Activated CD4-positive, CD25-positive, alpha-beta regulatory T cell (primary cell): ENCODE measurements at regions not wholly inside any gene's neighbourhood (a gene's known extent, or its start where the extent isn't known, plus 50 kb on each side); places are given as distances from the start of the nearest gene placed in this dataset.
"Not testable (repeated sequence)": the region's sequence is repeated elsewhere in the genome, so short reads cannot be mapped to it uniquely, and the experiment has no call there.

ENCODE experiments used
- DNase-seq, 4 experiments: peaks; one replicate each; lab custom pipeline; 2025; lab: John Stamatoyannopoulos, UW

- DNase-seq = no peak
Observed at GRCh38 chr10:44567471-44567870, 182.6 kb upstream of the CXCL12 start.

DNA sequence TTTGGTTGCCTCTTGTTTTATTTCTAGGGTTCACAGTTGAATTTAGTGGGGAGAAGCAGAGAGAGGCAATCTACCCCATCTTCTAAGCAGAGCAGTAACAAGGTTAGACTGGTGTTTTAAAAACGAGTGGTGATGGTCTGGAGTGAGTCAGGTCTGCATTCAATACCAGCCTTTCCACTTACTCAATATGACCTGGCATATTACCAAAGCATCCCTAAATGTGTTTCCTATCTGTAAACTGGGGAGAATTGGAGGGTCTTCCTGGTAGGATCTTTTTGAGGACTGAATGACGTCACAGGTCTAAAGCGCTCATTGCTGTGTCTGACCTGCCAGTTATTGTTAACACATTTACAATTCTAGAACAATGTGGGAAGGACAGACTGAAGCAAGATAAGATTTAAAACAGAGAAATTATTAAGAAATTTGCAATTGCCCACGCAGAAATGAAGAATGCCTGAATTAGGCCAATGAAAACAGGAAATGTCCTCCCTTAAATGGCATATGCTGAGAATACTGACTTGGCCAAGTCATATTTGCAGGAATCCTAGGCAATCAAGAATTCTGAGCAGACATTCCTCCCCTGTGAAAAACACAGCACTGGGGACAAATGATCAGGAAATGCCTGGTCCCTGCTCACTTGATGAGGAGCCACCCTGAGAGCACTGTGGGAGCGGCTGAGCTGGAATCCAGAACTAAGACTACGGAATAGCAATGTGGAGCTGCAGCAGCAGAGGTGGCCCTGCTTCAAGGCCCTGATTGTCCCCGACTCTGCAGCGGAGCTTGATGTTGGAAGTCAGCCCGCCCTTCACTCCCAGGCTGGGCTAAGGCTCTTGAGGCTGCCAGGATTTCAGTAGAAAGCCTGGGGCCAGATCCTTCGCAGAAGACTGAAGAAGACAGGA lies 184.5 kb upstream of the CXCL12 start:
- no peak for DNase-seq

- no peak for DNase-seq
Observed at GRCh38 chr10:44571701-44572100, 186.8 kb upstream of the CXCL12 start.

- no peak for DNase-seq
Observed at GRCh38 chr10:44572146-44572545, 187.2 kb upstream of the CXCL12 start.

- DNase-seq = no peak
Observed at GRCh38 chr10:44573821-44574220, 188.9 kb upstream of the CXCL12 start.

- no peak for DNase-seq
Observed at GRCh38 chr10:44574596-44575480, 189.9 kb upstream of the CXCL12 start.

- DNase-seq = no peak
Observed at GRCh38 chr10:44575601-44576380, 190.9 kb upstream of the CXCL12 start.

- no peak for DNase-seq
Observed at GRCh38 chr10:44576702-44577191, 191.8 kb upstream of the CXCL12 start.

DNA sequence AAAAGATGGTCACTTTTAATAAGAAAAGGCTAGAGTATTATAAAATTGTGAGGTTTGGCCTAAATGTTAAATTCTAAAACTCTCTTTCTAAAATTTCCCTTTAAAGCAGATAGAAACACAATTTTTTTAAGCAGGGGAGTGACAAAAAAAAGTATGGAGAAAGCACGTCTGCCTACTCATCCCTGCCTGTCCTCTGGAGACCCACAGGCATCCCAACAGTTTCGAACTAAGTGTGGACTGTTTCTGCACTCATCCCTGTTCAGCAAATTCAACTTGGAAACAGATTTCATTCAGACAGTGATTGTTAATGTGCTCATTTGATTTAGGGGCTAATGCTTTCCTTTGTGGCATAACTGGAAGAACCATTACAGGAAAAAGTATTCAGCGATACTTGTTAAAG lies 192.6 kb upstream of the CXCL12 start:
- DNase-seq = no peak

DNA sequence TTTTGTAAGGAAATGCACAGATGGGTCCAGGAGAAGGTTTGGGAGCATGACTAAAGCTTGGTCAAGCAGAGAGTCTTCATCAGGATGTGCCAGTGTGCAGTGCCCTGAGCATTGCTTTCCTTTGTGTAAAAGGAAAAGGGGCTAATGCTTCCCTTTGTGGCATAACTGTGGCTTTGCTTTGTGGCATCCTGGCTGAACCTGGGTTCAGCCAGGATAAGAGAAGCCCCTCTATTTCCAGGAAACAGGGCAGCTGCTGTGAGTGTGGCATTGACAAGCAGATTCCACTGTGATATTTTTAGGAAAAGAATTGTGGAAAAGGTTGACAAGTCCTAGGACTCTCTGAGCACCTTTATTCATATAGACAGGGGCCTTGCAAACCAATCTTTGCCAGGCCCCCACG lies 193.4 kb upstream of the CXCL12 start:
- DNase-seq = no peak

DNA sequence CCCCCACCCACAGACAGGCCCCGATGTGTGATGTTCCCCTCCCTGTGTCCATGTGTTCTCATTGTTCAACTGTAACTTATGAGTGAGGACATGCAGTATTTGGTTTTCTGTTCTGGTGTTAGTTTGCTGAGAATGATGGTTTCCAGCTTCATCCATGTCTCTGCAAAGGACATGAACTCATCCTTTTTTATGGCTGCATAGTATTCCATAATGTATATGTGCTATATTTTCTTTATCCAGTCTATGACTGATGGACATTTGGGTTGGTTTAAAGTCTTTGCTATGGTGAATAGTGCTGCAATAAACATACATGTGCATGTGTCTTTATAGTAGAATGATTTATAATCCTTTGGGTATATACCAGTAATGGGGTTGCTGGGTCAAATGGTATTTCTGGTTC lies 194.1 kb upstream of the CXCL12 start:
- not testable (repeated sequence) for DNase-seq

DNA sequence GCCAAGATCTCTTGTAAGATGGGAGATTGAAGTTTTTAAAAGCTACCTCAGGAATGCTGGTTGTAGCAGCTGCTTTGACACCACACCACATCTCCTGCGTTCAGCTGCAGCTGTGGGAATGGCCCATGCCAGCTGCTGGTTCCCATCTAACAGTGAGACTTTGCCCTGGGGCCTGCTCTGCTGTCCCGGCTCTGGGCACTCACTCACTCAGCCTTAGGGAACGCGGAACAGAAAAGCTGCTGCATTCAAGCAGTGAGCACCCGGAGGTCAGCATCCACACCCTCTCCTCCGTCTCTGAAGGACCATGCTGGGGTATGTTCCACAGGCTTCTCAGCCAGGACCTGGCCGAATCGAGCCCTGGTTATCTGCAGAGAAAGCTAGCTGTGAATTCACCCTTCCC lies 197.1 kb upstream of the CXCL12 start:
- no peak for DNase-seq

GRCh38 chr10:44587488-44588318 lies 202.8 kb upstream of the CXCL12 start:
- no peak for DNase-seq

- DNase-seq = no peak
Observed at GRCh38 chr10:44589181-44589943, 204.5 kb upstream of the CXCL12 start.

DNA sequence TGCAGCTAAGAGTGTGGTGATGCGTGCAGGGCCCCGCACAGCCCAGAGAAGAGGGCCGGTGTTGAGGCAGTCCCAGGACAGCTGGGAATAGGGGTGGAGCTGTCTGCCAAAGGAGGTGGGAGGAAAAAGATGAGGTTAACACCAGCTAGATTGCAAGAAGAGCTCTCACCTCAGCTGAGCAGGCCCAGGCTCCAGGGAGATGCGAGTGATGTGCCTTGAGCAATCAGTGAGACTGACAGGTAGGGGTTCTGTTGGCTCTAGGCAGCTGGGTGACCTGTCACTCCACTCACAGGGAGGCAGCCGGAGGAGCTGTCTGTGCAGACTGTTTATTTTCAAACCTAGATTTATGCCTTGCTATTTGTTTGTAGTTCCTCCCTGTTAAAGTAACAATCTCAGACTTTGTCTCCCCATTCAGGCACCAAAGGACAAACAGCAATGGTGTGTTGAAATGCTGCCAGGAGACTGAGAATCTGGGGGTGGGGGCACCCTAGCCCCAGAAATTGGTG lies 205.1 kb upstream of the CXCL12 start:
- no peak for DNase-seq

- no peak for DNase-seq
Observed at GRCh38 chr10:44591911-44592310, 207.0 kb upstream of the CXCL12 start.

DNA sequence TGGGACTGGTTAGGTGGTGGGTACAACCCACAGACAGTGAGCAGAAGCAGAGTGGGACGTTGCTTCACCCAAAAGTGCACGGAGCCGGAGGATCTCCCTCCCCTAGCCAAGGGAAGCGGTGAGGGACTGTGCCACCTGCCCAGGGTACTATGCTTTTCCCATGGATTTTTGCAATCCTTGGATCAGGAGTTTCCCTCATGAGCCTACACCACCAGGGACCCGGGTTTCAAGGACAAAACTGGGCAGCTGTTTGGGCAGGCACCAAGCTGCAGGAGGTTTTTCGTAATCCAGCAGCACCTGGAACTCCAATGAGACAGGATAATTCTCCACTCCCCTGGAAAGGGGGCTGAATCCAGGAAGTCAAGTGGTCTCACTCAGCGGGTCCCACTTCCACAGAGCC lies 209.1 kb upstream of the CXCL12 start:
- DNase-seq = no peak

- DNase-seq = no peak
Observed at GRCh38 chr10:44607116-44607515, 222.2 kb upstream of the CXCL12 start.

GRCh38 chr10:44618910-44619309 lies 234.0 kb upstream of the CXCL12 start:
- DNase-seq = no peak

DNA sequence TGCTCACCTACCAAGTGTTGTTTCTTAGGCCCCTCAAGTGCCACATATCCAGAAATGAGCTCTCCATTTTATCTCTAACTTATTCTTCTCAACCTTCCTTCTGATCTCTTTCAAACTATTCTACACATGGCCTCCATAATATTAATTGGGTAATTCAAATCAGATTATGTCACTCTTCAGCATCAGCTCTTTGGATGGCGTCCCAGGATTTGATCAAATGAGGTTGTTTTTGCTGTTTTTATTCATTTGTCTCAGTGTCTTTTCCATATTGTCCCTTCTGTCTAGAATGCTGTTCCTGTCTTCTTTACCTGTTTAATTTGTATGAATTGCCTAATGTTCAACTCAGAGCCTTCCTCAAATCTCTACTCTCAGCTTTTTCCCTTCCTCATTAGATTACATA lies 234.6 kb upstream of the CXCL12 start:
- DNase-seq = no peak
